ENCODE measurements at regions not wholly inside any gene's neighbourhood (a gene's known extent, or its start where the extent isn't known, plus 50 kb on each side); places are given as distances from the start of the nearest gene placed in this dataset.

DNA sequence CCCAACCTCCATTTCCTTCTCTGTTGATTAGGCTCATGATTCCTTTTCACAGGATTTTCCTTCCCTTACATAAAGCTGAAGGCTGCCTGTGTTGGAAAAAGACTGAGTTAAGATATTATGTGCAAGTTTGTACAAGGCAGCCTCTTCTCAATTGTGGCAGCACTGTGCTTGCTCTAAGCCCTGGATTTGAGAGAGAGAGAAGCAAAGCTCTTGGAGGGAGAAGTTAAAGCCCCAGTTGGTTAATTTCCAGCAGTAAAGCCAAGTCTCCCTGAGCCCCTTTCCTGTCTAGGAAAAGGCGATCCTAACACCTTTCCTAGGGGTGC is 128.3 kb upstream of the SESN3 start:
- TF ChIP-seq CTCF (IDR thresholded peaks at IDR 0.05): no peak
- no peak for TF ChIP-seq POLR2AphosphoS5 (IDR thresholded peaks at IDR 0.05; ENCODE audit: insufficient read depth in 1 of 2, low read depth in 1 of 2)
